Liver (tissue), 7 donors: ENCODE measurements at regions not wholly inside any gene's neighbourhood (a gene's known extent, or its start where the extent isn't known, plus 50 kb on each side); places are given as distances from the start of the nearest gene placed in this dataset.

Source experiments
- DNase-seq: peaks from one replicate; pipeline ENCODE4 v3.0.0-alpha.2; 2017; ENCODE audit warnings: low spot score
- H3K27ac ChIP-seq, 2 donors: one replicate each; pipeline ENCODE4 v1.7.0; 2013; ENCODE audit warnings: inconsistent platforms in 2 of 2, low read length in 2 of 2, control low read depth in 1 of 2, low read depth in 1 of 2, mild to moderate bottlenecking in 1 of 2
- H3K27me3 ChIP-seq, 4 donors: one replicate each; pipeline versions ENCODE4 v1.6.1 to v1.7.0; 2013; ENCODE audit warnings: low read length in 3 of 4, inconsistent platforms in 1 of 4, mild to moderate bottlenecking in 1 of 4, moderate library complexity in 1 of 4; ENCODE audit not compliant: control insufficient read depth in 4 of 4, insufficient read depth in 4 of 4
- H3K36me3 ChIP-seq, 4 donors: one replicate each; pipeline versions ENCODE4 v1.6.1 to v1.7.0; 2013; ENCODE audit warnings: low read length in 3 of 4, mild to moderate bottlenecking in 3 of 4, low read depth in 1 of 4, moderate library complexity in 1 of 4; ENCODE audit not compliant: control insufficient read depth in 4 of 4, insufficient read depth in 3 of 4
- H3K4me1 ChIP-seq, 4 donors: one replicate each; pipeline versions ENCODE4 v1.6.1 to v1.7.0; 2013; ENCODE audit warnings: low read length in 3 of 4, mild to moderate bottlenecking in 3 of 4, moderate library complexity in 1 of 4; ENCODE audit not compliant: control insufficient read depth in 4 of 4, insufficient read depth in 4 of 4
- H3K4me3 ChIP-seq, 3 donors: one replicate each; pipeline versions ENCODE4 v1.6.1 to v1.7.0; 2013; ENCODE audit warnings: low read length in 3 of 3, control low read depth in 1 of 3, low read depth in 1 of 3, mild to moderate bottlenecking in 1 of 3
- H3K9ac ChIP-seq, 2 donors: one replicate each; pipeline ENCODE4 v1.7.0; 2013; ENCODE audit warnings: low read length in 2 of 2, mild to moderate bottlenecking in 2 of 2, moderate library complexity in 2 of 2, control low read depth in 1 of 2, low read depth in 1 of 2
- H3K9me3 ChIP-seq, 4 donors: one replicate each; pipeline versions ENCODE4 v1.6.1 to v1.7.0; 2013; ENCODE audit warnings: low read length in 3 of 4; ENCODE audit not compliant: control insufficient read depth in 4 of 4
- EGR1 ChIP-seq, 2 donors: IDR thresholded peaks; 2 replicates each; pipeline ENCODE4 v1.6.1; 2016 to 2018; ENCODE audit warnings: antibody characterized with exemption in 2 of 2, low read depth in 2 of 2
- FOXA1 ChIP-seq: IDR thresholded peaks from 2 replicates; pipeline ENCODE4 v1.6.1; 2016; ENCODE audit warnings: antibody characterized with exemption
- FOXA2 ChIP-seq: IDR thresholded peaks from 2 replicates; pipeline ENCODE4 v1.6.1; 2016; ENCODE audit warnings: antibody characterized with exemption
- HNF4A ChIP-seq, 2 donors: conservative IDR thresholded peaks; 2 replicates each; pipeline ENCODE4 v1.6.1; 2016; ENCODE audit warnings: antibody characterized with exemption in 2 of 2, mild to moderate bottlenecking in 2 of 2
- JUND ChIP-seq, 2 donors: IDR thresholded peaks; 2 replicates each; pipeline ENCODE4 v1.6.1; 2016; ENCODE audit warnings: antibody characterized with exemption in 2 of 2
- RAD21 ChIP-seq, 2 donors: IDR thresholded peaks; 2 replicates each; pipeline ENCODE4 v1.6.1; 2016; ENCODE audit warnings: antibody characterized with exemption in 2 of 2, mild to moderate bottlenecking in 2 of 2
- RXRA ChIP-seq, 2 donors: IDR thresholded peaks; 2 replicates each; pipeline ENCODE4 v1.6.1; 2017 to 2018; ENCODE audit warnings: antibody characterized with exemption in 2 of 2, mild to moderate bottlenecking in 1 of 2
- SP1 ChIP-seq: IDR thresholded peaks from 2 replicates; pipeline ENCODE4 v1.6.1; 2018; ENCODE audit warnings: antibody characterized with exemption, mild to moderate bottlenecking
- TAF1 ChIP-seq: conservative IDR thresholded peaks from 2 replicates; pipeline ENCODE4 v1.6.1; 2016; ENCODE audit warnings: antibody characterized with exemption, mild to moderate bottlenecking
- YY1 ChIP-seq: IDR thresholded peaks from 2 replicates; pipeline ENCODE4 v1.6.1; 2016; ENCODE audit warnings: antibody characterized with exemption, mild to moderate bottlenecking
- WGBS: extraction: QIAGEN DNeasy Blood & Tissue Kit; methylation state at CpG from one replicate; pipeline ENCODE4 v1.1.7; 2013; 5-methylcytosine and 5-hydroxymethylcytosine counted together
- TF ChIP-seq, protein P1 (sequence below): IDR thresholded peaks from 2 replicates; pipeline ENCODE4 v1.6.1; 2016; ENCODE audit warnings: antibody characterized with exemption
- TF ChIP-seq, protein P2 (sequence below): IDR thresholded peaks from 2 replicates; pipeline ENCODE4 v1.6.1; 2016; ENCODE audit warnings: antibody characterized with exemption, mild to moderate bottlenecking
- TF ChIP-seq, protein P3 (sequence below): IDR thresholded peaks from 2 replicates; pipeline ENCODE4 v1.6.1; 2016; ENCODE audit warnings: antibody characterized with exemption
- donor health status: healthy.
- donor health status: healthy.
- donor health status: healthy.
- donor health status: healthy.

DNA sequence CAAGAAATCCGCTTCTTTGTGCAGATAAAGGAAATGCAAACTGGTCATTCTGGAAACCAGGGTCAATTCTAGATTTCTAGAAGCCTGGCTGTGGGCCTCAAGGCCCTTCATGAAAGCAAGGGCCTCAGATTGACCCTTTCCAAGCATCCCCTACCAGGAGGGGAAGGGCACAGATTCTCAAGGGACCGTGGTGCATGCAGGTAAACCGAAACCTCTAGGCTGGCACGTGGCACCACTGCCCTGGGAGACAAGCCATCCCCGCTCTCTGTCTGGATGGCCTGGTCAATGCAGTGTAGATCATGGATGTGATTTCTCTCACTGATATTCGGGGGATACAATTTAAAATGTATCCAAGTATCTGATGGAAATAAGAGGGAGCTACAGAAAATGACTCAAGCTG is 69.4 kb downstream of the TOMM20 start:
- Histone ChIP-seq H3K9ac (no peak overlapping the region), H3K27ac (peak overlapping the region; percentile 68 to 95), H3K4me1 (peaks cover 2 to 22% (median 11%) of the 10 kb centered on the region in 4 donors), H3K36me3 (no peaks in the 10 kb centered on the region), H3K9me3 (no peaks in the 10 kb centered on the region), H3K4me3 (no peak overlapping the region), H3K27me3 (no peaks in the 10 kb centered on the region)
- 54% methylated on average over 6 of the region's 6 CpGs for WGBS
- no peak for DNase-seq
- TF ChIP-seq, protein P1, sequence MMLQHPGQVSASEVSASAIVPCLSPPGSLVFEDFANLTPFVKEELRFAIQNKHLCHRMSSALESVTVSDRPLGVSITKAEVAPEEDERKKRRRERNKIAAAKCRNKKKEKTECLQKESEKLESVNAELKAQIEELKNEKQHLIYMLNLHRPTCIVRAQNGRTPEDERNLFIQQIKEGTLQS = no peak
- TF ChIP-seq, protein P2, sequence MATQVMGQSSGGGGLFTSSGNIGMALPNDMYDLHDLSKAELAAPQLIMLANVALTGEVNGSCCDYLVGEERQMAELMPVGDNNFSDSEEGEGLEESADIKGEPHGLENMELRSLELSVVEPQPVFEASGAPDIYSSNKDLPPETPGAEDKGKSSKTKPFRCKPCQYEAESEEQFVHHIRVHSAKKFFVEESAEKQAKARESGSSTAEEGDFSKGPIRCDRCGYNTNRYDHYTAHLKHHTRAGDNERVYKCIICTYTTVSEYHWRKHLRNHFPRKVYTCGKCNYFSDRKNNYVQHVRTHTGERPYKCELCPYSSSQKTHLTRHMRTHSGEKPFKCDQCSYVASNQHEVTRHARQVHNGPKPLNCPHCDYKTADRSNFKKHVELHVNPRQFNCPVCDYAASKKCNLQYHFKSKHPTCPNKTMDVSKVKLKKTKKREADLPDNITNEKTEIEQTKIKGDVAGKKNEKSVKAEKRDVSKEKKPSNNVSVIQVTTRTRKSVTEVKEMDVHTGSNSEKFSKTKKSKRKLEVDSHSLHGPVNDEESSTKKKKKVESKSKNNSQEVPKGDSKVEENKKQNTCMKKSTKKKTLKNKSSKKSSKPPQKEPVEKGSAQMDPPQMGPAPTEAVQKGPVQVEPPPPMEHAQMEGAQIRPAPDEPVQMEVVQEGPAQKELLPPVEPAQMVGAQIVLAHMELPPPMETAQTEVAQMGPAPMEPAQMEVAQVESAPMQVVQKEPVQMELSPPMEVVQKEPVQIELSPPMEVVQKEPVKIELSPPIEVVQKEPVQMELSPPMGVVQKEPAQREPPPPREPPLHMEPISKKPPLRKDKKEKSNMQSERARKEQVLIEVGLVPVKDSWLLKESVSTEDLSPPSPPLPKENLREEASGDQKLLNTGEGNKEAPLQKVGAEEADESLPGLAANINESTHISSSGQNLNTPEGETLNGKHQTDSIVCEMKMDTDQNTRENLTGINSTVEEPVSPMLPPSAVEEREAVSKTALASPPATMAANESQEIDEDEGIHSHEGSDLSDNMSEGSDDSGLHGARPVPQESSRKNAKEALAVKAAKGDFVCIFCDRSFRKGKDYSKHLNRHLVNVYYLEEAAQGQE = no peak
- peak in 1 of 2 donors; percentile 11 for TF ChIP-seq HNF4A (conservative IDR thresholded peaks at IDR 0.05)
- TF ChIP-seq FOXA2 = no peak
- TF ChIP-seq TAF1 = no peak
- TF ChIP-seq RXRA (IDR thresholded peaks at IDR 0.05) = peak in 1 of 2 donors; percentile 14

DNA sequence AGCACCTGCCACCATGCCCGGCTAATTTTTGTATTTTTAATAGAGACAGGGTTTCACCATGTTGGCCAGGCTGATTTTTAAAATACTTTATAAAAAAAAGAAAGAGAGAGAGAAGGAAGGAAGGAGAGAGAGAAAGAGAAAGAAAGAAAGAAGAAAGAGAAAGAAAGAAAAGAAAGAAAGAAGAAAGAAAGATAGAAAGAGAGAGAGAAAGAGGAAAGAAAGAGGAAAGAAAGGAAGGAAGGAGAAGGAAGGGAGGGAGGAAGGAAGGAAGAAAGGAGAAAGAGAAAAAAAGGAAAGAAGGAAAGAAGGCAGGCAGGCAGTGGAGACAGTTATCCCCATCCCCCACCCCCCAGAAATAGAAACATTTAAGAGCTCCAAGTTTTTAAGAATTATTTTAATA is 69.9 kb downstream of the TOMM20 start:
- Histone ChIP-seq H3K36me3 (no peaks in the 10 kb centered on the region), H3K9ac (no peak overlapping the region), H3K9me3 (no peaks in the 10 kb centered on the region), H3K4me1 (peaks cover 2 to 17% (median 10%) of the 10 kb centered on the region in 4 donors), H3K27me3 (no peaks in the 10 kb centered on the region), H3K4me3 (no peak overlapping the region), H3K27ac (peak overlapping the region; percentile 68 to 95)
- TF ChIP-seq, protein P3, sequence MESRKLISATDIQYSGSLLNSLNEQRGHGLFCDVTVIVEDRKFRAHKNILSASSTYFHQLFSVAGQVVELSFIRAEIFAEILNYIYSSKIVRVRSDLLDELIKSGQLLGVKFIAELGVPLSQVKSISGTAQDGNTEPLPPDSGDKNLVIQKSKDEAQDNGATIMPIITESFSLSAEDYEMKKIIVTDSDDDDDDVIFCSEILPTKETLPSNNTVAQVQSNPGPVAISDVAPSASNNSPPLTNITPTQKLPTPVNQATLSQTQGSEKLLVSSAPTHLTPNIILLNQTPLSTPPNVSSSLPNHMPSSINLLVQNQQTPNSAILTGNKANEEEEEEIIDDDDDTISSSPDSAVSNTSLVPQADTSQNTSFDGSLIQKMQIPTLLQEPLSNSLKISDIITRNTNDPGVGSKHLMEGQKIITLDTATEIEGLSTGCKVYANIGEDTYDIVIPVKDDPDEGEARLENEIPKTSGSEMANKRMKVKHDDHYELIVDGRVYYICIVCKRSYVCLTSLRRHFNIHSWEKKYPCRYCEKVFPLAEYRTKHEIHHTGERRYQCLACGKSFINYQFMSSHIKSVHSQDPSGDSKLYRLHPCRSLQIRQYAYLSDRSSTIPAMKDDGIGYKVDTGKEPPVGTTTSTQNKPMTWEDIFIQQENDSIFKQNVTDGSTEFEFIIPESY = no peak
- TF ChIP-seq SP1 (no peak), FOXA1 (no peak), JUND (IDR thresholded peaks at IDR 0.05) (no peak)
- no peak for DNase-seq
- 11% methylated on average over 1 of the region's 1 CpG for WGBS

DNA sequence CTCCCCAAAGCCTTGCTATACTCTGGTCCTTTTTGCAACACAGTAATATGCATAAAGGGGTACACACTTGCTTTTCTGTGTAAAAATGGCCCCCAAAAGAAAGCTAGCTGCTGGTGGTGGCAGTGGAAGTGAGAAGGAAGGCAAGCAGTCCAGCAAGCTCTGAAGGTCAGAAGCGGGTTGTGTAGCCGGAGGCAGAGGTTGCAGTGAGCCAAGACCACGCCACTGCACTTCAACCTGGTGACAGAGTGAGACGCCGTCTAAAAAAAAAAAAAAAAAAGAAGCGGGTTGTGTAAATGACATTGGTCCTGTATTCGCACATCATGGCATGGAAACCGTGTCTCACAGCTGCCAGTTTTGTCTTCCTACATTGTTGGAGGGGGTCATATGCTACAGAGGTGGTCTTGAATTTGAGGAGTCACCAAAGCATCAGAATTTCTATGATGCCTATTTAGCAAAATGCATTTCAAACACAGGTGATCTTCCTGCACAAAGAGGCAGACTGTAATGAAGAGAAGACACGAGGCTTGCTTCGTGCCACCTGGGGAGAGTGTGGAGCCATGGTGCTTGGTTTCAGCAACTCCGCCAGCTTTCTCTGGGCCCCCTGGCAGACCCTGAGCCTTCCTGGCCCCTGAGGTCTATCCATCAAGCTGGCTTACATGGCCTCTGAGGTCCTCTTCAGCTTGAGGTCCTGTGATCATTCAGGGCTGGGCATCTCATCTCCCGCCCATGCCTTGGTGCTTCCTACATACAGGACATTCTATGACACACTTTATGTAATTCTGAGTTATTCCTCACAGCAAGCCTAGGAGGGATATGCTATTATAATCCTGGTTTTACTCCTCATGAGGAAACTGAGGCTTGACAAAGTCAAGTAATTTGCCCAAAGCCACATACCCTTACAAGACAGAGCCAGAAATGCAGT is 71.0 kb downstream of the TOMM20 start:
- 49% methylated on average over 12 of the region's 12 CpGs for WGBS
- Histone ChIP-seq H3K9ac (no peak overlapping the region), H3K4me1 (peaks cover 0 to 10% (median 4%) of the 10 kb centered on the region in 4 donors), H3K27me3 (no peaks in the 10 kb centered on the region), H3K36me3 (no peaks in the 10 kb centered on the region), H3K4me3 (no peak overlapping the region), H3K27ac (peak overlapping the region; percentile 40 to 82), H3K9me3 (no peaks in the 10 kb centered on the region)
- DNase-seq = no peak
- TF ChIP-seq EGR1 (IDR thresholded peaks at IDR 0.05; ENCODE audit: low read depth in 2 of 2) (no peak), YY1 (no peak), HNF4A (conservative IDR thresholded peaks at IDR 0.05) (peak; percentile 57), RAD21 (IDR thresholded peaks at IDR 0.05) (peak; percentile 8 to 12), JUND (IDR thresholded peaks at IDR 0.05) (peak in 1 of 2 donors; percentile 25), SP1 (peak; percentile 48)
- TF ChIP-seq, protein P2 = peak; percentile 13
